Transverse colon (tissue), 4 donors: ENCODE measurements at regions not wholly inside any gene's neighbourhood (a gene's known extent, or its start where the extent isn't known, plus 50 kb on each side); places are given as distances from the start of the nearest gene placed in this dataset.
"Not testable (repeated sequence)": the region's sequence is repeated elsewhere in the genome, so short reads cannot be mapped to it uniquely, and the experiment has no call there.

ENCODE experiments used
- DNase-seq: peaks from one replicate; pipeline ENCODE4 v3.0.0-alpha.2; 2019
- H3K27ac ChIP-seq, 4 donors: fragments of 200-600 bp; sonication (generic); 2 replicates each; pipeline ENCODE4 v1.5.1; 2016 to 2018; ENCODE audit warnings: inconsistent platforms in 4 of 4
- H3K27me3 ChIP-seq: fragments of 200-600 bp; sonication (generic); 2 replicates; pipeline ENCODE4 v1.5.1; 2017; ENCODE audit warnings: inconsistent platforms
- H3K36me3 ChIP-seq, 4 donors: fragments of 200-600 bp; sonication (generic); 2 replicates each; pipeline ENCODE4 v1.5.1; 2017 to 2019; ENCODE audit warnings: inconsistent platforms in 4 of 4
- H3K4me1 ChIP-seq, 4 donors: fragments of 200-600 bp; sonication (generic); 2 replicates each; pipeline ENCODE4 v1.5.1; 2017 to 2020; ENCODE audit warnings: inconsistent platforms in 4 of 4
- H3K4me3 ChIP-seq, 4 donors: fragments of 200-600 bp; sonication (generic); 1 replicate in 1 of 4; 2 replicates in 3 of 4; pipeline versions ENCODE4 v1.5.1 to v1.6.1; 2017 to 2019; ENCODE audit warnings: inconsistent platforms in 4 of 4
- H3K9me3 ChIP-seq, 2 donors: fragments of 200-600 bp; sonication (generic); 2 replicates each; pipeline ENCODE4 v1.5.1; 2017 to 2019; ENCODE audit warnings: inconsistent platforms in 2 of 2
- EP300 ChIP-seq: sonication (generic); formaldehyde crosslinking; IDR thresholded peaks from one replicate; pipeline ENCODE4 v1.6.1; 2017; ENCODE audit warnings: antibody characterized with exemption, low read depth
- POLR2A ChIP-seq: fragments of 450-650 bp; IDR thresholded peaks from one replicate; pipeline ENCODE4 v1.6.1; 2016; ENCODE audit warnings: antibody characterized with exemption, mild to moderate bottlenecking, moderate library complexity
- POLR2AphosphoS5 ChIP-seq, 3 donors: sonication (generic); formaldehyde crosslinking; IDR thresholded peaks; one replicate each; pipeline ENCODE4 v1.6.1; 2016; ENCODE audit warnings: antibody characterized with exemption in 3 of 3
- WGBS, 2 donors: methylation state at CpG; one replicate each; pipeline ENCODE4 v1.1.5; 2018; ENCODE audit warnings: low coverage in 1 of 2; 5-methylcytosine and 5-hydroxymethylcytosine counted together
- in situ Hi-C, 4 donors: fragments of 200-750 bp; cut with MboI; loops; one replicate each; pipeline versions ENCODE4 v1.15.0 to v1.15.1; 2017; ENCODE audit warnings: low sequenced_read_pairs in 3 of 4, low pct_ligation_motif_present in 1 of 4, low pct_unique_long_range_greater_than_20kb in 1 of 4
- intact Hi-C: fragments of 100-400 bp; cut with DNase I; formaldehyde crosslinking; loops from one replicate; pipeline ENCODE4 v1.15.1; 2023; ENCODE audit warnings: low total_unique reads
- TF ChIP-seq, protein P1 (sequence below), 5 experiments: fragments of 200-600 bp in 3 of 5; fragments of 450-650 bp in 2 of 5; sonication (generic) in 3 of 5; IDR thresholded peaks; 1 replicate in 2 of 5; 2 replicates in 3 of 5; pipeline ENCODE4 v1.5.1; 2016 to 2017; ENCODE audit warnings: antibody characterized with exemption in 5 of 5, inconsistent platforms in 3 of 5, mild to moderate bottlenecking in 2 of 5, moderate library complexity in 1 of 5

GRCh38 chr20:29876911-29877285, 1380.6 kb upstream of the DEFB115 start:
- 79 to 81% methylated on average over 10 of the region's 10 CpGs for WGBS, 2 donors
- intact Hi-C loops (no loop called here), in situ Hi-C loops (loop anchor here in 1 of 4 donors (25.0 kb wide), 1 partner anchor 615 kb away; no protein-coding TSS in a partner anchor)
- H3K27me3 ChIP-seq: no peaks in the 10 kb centered on the region
- DNase-seq: peak; percentile 7
- peaks cover 0 to 20% of the 10 kb centered on the region in 2 donors for H3K9me3 ChIP-seq
- TF ChIP-seq EP300: no peak
- TF ChIP-seq POLR2AphosphoS5 (IDR thresholded peaks at IDR 0.05): no peak
- TF ChIP-seq POLR2A: no peak
- TF ChIP-seq, protein P1, sequence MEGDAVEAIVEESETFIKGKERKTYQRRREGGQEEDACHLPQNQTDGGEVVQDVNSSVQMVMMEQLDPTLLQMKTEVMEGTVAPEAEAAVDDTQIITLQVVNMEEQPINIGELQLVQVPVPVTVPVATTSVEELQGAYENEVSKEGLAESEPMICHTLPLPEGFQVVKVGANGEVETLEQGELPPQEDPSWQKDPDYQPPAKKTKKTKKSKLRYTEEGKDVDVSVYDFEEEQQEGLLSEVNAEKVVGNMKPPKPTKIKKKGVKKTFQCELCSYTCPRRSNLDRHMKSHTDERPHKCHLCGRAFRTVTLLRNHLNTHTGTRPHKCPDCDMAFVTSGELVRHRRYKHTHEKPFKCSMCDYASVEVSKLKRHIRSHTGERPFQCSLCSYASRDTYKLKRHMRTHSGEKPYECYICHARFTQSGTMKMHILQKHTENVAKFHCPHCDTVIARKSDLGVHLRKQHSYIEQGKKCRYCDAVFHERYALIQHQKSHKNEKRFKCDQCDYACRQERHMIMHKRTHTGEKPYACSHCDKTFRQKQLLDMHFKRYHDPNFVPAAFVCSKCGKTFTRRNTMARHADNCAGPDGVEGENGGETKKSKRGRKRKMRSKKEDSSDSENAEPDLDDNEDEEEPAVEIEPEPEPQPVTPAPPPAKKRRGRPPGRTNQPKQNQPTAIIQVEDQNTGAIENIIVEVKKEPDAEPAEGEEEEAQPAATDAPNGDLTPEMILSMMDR (IDR thresholded peaks at IDR 0.05): no peak
- H3K4me3 ChIP-seq: no peak overlapping the region
- H3K36me3 ChIP-seq: no peaks in the 10 kb centered on the region
- H3K27ac ChIP-seq: no peak overlapping the region
- no peaks in the 10 kb centered on the region for H3K4me1 ChIP-seq

DNA sequence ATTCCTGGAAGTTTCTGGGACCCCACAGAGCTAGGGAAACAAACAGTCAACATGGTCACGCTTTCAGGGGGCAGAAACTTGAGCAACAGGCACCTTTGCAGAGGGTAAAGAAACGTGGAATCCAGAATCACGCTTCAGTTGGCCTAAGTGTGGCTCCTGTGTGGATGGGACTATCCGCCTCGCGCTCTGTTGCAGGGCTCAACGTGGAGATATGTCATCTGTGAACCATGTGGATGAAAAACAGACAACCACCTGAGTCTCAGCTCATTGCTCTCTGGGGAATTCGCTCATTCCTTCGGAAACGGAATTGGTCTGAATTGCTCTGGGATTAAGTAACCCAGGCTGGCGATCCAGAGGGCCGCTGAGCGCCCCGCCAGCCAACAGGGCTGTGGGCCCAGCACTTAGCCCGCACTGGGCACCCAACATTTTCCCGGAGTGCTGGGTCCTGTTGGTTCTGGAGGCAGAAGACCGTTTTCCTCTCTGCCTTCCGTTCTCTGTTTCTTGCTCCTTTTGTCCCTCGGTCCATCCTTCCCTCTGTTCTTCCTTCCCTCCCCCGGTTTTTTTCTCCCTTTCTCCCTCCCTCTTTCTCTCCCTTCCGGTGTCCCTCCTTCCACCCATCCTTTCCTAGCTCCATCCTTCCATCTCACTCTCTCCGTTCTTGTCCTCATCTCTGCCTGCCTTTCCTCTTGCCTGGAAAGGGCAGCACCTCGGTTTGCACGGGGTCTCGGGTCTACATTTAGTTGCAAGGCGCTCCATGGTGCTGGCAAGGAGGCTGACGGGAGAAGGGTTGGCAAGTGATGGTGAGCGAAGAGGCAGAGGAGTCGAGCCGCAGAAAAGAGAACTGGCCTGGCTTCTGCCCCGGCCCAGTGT, 1379.8 kb upstream of the DEFB115 start:
- H3K4me1 ChIP-seq, H3K27ac ChIP-seq, H3K36me3 ChIP-seq, H3K27me3 ChIP-seq, intact Hi-C loops, DNase-seq: not testable (repeated sequence)
- Histone ChIP-seq H3K4me3 (peak overlapping the region in 1 of 4 donors; percentile 28), H3K9me3 (peaks cover 0 to 20% of the 10 kb centered on the region in 2 donors)
- in situ Hi-C loops: loop anchor here in 1 of 4 donors (25.0 kb wide), 1 partner anchor 615 kb away; no protein-coding TSS in a partner anchor
- WGBS, 2 donors: 60 to 78% methylated on average over 10 to 31 of the region's 31 CpGs

- TF ChIP-seq EP300 (no peak), POLR2A (no peak)
- Histone ChIP-seq H3K27ac (no peak overlapping the region), H3K36me3 (no peaks in the 10 kb centered on the region), H3K9me3 (peaks cover 0 to 20% of the 10 kb centered on the region in 2 donors), H3K4me3 (peak overlapping the region in 1 of 4 donors; percentile 28), H3K27me3 (no peaks in the 10 kb centered on the region), H3K4me1 (no peaks in the 10 kb centered on the region)
- peak; percentile 9 for DNase-seq
- intact Hi-C loops (no loop called here), in situ Hi-C loops (loop anchor here in 1 of 4 donors (25.0 kb wide), 1 partner anchor 616 kb away; no protein-coding TSS in a partner anchor)
- 63 to 69% methylated on average over 11 to 24 of the region's 24 CpGs for WGBS, 2 donors
Observed at GRCh38 chr20:29878281-29878741, 1379.2 kb upstream of the DEFB115 start.

DNA sequence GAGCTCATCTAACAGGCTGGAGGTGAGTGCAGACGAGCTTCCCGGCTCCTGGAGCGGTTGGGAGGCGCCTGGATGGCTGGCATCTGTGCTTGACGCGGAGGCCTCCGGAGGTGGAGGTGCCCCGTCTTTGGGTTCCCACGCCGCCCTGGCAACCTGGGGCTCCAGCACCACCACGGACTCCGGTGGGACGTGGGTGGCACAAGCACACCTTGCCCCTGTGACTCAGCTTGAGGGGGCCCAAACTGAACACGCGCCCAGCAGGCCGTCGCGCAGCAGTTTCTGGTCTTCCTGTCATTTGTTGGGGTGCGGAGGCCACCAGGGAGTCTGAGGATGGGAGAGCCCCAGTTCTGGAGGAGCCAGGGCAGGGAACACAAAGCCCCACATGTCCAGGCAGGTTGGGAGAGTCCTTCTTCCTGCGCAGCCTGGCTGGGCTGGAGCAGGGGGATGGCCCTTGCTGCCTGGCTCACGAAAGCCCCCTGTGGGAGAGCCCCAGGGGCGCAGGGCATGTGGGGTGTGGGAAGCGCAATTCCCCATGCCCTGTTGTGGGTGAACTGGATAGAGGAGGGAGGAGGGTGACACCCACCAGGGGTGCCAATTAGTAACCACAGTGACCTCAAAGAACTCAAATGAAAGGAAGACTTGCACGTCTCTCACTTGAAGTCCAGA, 1378.6 kb upstream of the DEFB115 start:
- H3K36me3 ChIP-seq: no peaks in the 10 kb centered on the region
- peak; percentile 19 for DNase-seq
- H3K4me1 ChIP-seq: no peaks in the 10 kb centered on the region
- no peak overlapping the region for H3K27ac ChIP-seq
- H3K9me3 ChIP-seq: peaks cover 0 to 20% of the 10 kb centered on the region in 2 donors
- peak overlapping the region in 1 of 4 donors; percentile 28 for H3K4me3 ChIP-seq
- in situ Hi-C loops: loop anchor here in 1 of 4 donors (25.0 kb wide), 1 partner anchor 617 kb away; no protein-coding TSS in a partner anchor
- H3K27me3 ChIP-seq: no peaks in the 10 kb centered on the region
- WGBS, 2 donors: 47 to 70% methylated on average over 5 to 24 of the region's 24 CpGs
- intact Hi-C loops: no loop called here
- TF ChIP-seq, protein P1 (IDR thresholded peaks at IDR 0.05): no peak
- TF ChIP-seq EP300 (no peak), POLR2AphosphoS5 (IDR thresholded peaks at IDR 0.05) (no peak), POLR2A (no peak)

DNA sequence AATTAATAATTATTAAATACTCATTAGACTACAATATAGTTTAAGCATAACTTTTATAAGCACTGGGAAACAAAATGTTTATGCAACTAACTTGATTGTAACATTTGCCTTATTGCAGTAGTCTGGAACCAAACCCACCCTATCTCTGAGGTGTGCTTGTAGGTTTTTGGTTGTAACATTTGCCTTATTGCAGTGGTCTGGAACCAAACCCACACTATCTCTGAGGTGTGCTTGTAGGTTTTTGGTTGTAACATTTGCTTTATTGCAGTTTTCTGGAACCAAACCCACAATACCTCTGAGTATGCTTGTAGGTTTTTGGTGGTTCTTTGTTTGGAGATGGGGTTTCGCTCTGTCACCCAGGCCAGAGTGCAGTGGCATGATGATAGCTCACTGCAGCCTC, 1376.4 kb upstream of the DEFB115 start:
- intact Hi-C loops: not testable (repeated sequence)
- in situ Hi-C loops: loop anchor here in 1 of 4 donors (25.0 kb wide), 1 partner anchor 619 kb away; no protein-coding TSS in a partner anchor
- peaks cover 0 to 20% of the 10 kb centered on the region in 2 donors for H3K9me3 ChIP-seq

DNA sequence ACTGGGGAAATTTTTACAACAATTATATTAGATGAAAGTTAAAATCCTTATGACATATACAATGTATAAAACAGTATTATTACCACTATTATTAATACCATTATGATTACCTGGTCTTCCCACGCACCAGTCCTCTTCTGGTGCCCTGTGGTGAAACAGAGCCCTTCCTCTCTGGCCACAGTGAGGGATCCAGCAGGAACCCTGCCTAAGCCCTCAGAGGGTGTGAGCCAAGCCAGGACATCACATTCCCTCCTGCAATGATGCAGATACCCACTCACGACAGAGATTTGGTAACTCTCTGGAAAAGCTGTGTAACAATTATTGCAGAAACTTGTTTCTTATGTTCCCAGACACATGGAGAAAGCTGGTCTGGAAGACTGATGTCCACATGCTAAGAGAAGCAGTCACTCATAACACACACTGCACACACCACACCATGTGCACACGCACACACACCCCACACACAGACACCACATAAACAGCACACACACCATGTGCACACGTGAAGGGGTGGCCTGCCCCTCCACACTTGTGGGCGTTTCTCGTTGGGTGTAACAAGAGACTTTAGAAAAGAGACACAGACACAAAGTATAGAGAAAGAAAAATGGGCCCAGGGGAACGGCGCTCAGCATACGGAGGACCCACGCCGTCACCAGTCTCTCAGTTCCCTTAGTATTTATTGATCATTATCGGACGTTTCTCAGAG, 1373.8 kb upstream of the DEFB115 start:
- intact Hi-C loops, H3K4me3 ChIP-seq, DNase-seq, H3K36me3 ChIP-seq, H3K27me3 ChIP-seq, H3K4me1 ChIP-seq, H3K27ac ChIP-seq, H3K9me3 ChIP-seq: not testable (repeated sequence)
- in situ Hi-C loops: loop anchor here in 1 of 4 donors (25.0 kb wide), 1 partner anchor 621 kb away; no protein-coding TSS in a partner anchor
- 76% methylated on average over 11 to 13 of the region's 13 CpGs for WGBS, 2 donors

More for the DNA sequence above, 1376.4 kb upstream of the DEFB115 start:
- not testable (repeated sequence) for H3K27me3 ChIP-seq, H3K4me1 ChIP-seq, H3K36me3 ChIP-seq, H3K4me3 ChIP-seq, DNase-seq, H3K27ac ChIP-seq
- 70 to 89% methylated on average over 1 of the region's 1 CpG for WGBS, 2 donors

DNA sequence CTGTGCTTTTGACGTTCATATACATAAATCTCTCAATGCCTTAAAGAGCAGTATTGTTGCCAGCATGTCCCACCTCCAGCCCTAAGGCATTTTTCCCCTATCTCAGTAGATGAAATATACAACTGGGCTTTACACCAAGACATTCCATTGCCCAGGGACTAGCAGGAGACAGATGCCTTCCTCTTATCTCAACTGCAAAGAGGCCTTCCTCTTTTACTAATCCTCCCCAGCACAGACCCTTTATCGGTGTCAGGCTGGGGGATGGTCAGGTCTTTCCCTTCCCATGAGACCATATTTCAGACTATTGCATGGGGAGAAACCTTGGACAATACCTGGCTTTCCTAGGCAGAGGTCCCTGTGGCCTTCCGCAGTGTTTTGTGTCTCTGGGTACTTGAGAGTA, 1373.1 kb upstream of the DEFB115 start:
- WGBS, 2 donors: 74 to 82% methylated on average over 3 of the region's 3 CpGs
- intact Hi-C loops: not testable (repeated sequence)
- in situ Hi-C loops: loop anchor here in 1 of 4 donors (25.0 kb wide), 1 partner anchor 622 kb away; no protein-coding TSS in a partner anchor

More for the DNA sequence above, 1373.1 kb upstream of the DEFB115 start:
- H3K9me3 ChIP-seq, H3K27me3 ChIP-seq, DNase-seq, H3K27ac ChIP-seq, H3K4me1 ChIP-seq, H3K4me3 ChIP-seq, H3K36me3 ChIP-seq: not testable (repeated sequence)
